NCI-H2029 treated with DMSO at 0.1 percent for 48 hours (cell line): ENCODE measurements at regions not wholly inside any gene's neighbourhood (a gene's known extent, or its start where the extent isn't known, plus 50 kb on each side); places are given as distances from the start of the nearest gene placed in this dataset.
"Not testable (repeated sequence)": the region's sequence is repeated elsewhere in the genome, so short reads cannot be mapped to it uniquely, and the experiment has no call there.

Experiments used
- DNase-seq: peaks from one replicate; lab custom pipeline; 2025; lab: John Stamatoyannopoulos, UW

- no peak for DNase-seq
Measured at GRCh38 chr4:130074096-130074495, 978.1 kb downstream of the C4orf33 start.

GRCh38 chr4:130077275-130077674, 981.3 kb downstream of the C4orf33 start:
- DNase-seq: no peak

GRCh38 chr4:130079027-130079426, 983.1 kb downstream of the C4orf33 start:
- not testable (repeated sequence) for DNase-seq

- no peak for DNase-seq
Measured at GRCh38 chr4:130080872-130081451, 985.0 kb downstream of the C4orf33 start.

- no peak for DNase-seq
Measured at GRCh38 chr4:130090427-130090826, 994.5 kb downstream of the C4orf33 start.

- no peak for DNase-seq
Measured at GRCh38 chr4:130092187-130093015, 996.4 kb downstream of the C4orf33 start.

GRCh38 chr4:130099105-130099504, 1003.2 kb downstream of the C4orf33 start:
- peak; percentile 57 for DNase-seq

GRCh38 chr4:130110189-130110588, 1014.2 kb downstream of the C4orf33 start:
- DNase-seq: no peak

- no peak for DNase-seq
Measured at GRCh38 chr4:130110770-130111169, 1014.8 kb downstream of the C4orf33 start.

GRCh38 chr4:130124066-130124465, 1028.1 kb downstream of the C4orf33 start:
- DNase-seq: no peak

- no peak for DNase-seq
Measured at GRCh38 chr4:130125467-130125866, 1029.5 kb downstream of the C4orf33 start.

GRCh38 chr4:130127297-130127696, 1031.3 kb downstream of the C4orf33 start:
- DNase-seq: no peak

GRCh38 chr4:130131536-130131935, 1035.6 kb downstream of the C4orf33 start:
- no peak for DNase-seq

- no peak for DNase-seq
Measured at GRCh38 chr4:130141651-130142050, 1045.7 kb downstream of the C4orf33 start.

GRCh38 chr4:130143656-130144055, 1047.7 kb downstream of the C4orf33 start:
- DNase-seq: no peak

GRCh38 chr4:130146773-130147172, 1050.8 kb downstream of the C4orf33 start:
- DNase-seq: no peak

GRCh38 chr4:130147641-130148040, 1051.7 kb downstream of the C4orf33 start:
- DNase-seq: no peak

GRCh38 chr4:130154901-130155300, 1058.9 kb downstream of the C4orf33 start:
- no peak for DNase-seq

- no peak for DNase-seq
Measured at GRCh38 chr4:130163701-130164100, 1067.7 kb downstream of the C4orf33 start.

GRCh38 chr4:130165381-130165780, 1069.4 kb downstream of the C4orf33 start:
- DNase-seq: no peak

GRCh38 chr4:130172156-130172555, 1076.2 kb downstream of the C4orf33 start:
- no peak for DNase-seq

GRCh38 chr4:130178106-130178505, 1082.2 kb downstream of the C4orf33 start:
- DNase-seq: no peak

GRCh38 chr4:130183096-130183495, 1087.1 kb downstream of the C4orf33 start:
- DNase-seq: no peak

- no peak for DNase-seq
Measured at GRCh38 chr4:130183766-130184165, 1087.8 kb downstream of the C4orf33 start.
